SK-N-MC (cell line): ENCODE measurements at regions not wholly inside any gene's neighbourhood (a gene's known extent, or its start where the extent isn't known, plus 50 kb on each side); places are given as distances from the start of the nearest gene placed in this dataset.

Experiments
- EZH2 ChIP-seq: fragments of 200-600 bp; sonication (generic); IDR thresholded peaks from one replicate; pipeline ENCODE4 v1.6.1; 2017; ENCODE audit warnings: antibody characterized with exemption
- FOXP2 ChIP-seq: optimal IDR thresholded peaks from 2 replicates; pipeline ENCODE3; 2011; ENCODE audit warnings: mild to moderate bottlenecking, moderate library complexity; ENCODE audit not compliant: insufficient read depth; ENCODE audit errors: extremely low read length, control extremely low read depth
- POLR2AphosphoS5 ChIP-seq: IDR thresholded peaks from 2 replicates; pipeline ENCODE4 v1.6.1; 2012; ENCODE audit warnings: mild to moderate bottlenecking, low read depth, low read length, borderline replicate concordance

DNA sequence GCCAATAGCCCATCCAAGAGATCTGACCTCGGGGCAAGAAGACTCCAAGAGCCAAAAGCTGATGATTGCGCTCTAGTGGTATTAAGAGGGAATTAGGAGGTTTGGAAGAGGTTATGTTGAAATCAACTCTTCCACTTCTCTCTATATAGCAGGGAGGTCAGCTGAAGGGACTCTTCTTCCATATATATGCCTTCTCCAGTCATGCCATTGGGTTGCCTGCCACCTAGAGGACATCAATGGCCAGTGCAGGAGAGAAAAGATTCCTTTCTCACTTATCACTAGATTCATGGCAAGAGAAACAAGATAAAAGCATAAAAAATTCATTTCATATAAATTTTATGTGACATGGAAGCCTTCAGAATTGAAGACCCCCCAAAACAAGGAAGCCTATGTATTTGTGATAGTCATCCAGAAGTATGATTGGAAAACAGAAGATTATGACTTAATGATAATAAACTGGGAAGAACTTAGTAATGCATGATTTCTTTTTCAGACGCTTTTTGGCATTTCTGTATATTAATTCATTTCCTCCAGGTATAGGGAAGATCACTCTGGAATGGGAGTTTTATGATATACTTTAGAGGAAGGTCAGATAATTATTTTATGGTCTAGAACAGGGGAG lies 435.1 kb upstream of the DDI1 start:
- no peak for TF ChIP-seq EZH2
- no peak for TF ChIP-seq POLR2AphosphoS5
- no peak for TF ChIP-seq FOXP2
